Brain pericyte (primary cell): ENCODE measurements at regions not wholly inside any gene's neighbourhood (a gene's known extent, or its start where the extent isn't known, plus 50 kb on each side); places are given as distances from the start of the nearest gene placed in this dataset.

Source experiments
- DNase-seq: peaks from one replicate; pipeline ENCODE4 v3.0.0-alpha.2; 2012; ENCODE audit warnings: low read depth, low spot score

DNA sequence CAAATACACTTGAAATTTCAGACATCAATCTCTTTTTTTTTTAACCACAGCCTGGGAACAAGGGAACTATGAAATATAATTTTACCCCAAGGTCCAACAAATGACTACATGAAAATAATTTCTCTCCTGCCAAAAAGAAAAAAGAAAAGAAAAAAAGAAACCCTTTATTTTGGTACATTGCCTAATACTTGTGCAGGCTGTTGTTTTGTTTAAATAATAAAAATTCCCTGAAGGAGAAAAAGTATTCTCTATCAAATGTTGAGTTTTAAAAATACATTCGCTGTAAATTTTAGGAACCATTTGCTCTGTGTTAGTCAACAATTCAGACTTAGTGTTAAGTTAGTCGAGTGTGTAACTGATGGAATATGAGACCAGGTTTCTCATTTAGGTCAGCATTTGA, 155.4 kb downstream of the PRDM6 start:
- no peak for DNase-seq
